NCI-H82 (cell line): ENCODE measurements at regions not wholly inside any gene's neighbourhood (a gene's known extent, or its start where the extent isn't known, plus 50 kb on each side); places are given as distances from the start of the nearest gene placed in this dataset.
A peak's percentile ranks its signal among the peaks of the same experiment; 100 is the strongest.

ENCODE experiments used
- DNase-seq: peaks from one replicate; lab custom pipeline; 2025; lab: John Stamatoyannopoulos, UW

- no peak for DNase-seq
Observed at GRCh38 chr14:97350894-97351731, 553.9 kb downstream of the VRK1 start.

GRCh38 chr14:97353102-97353501, 555.9 kb downstream of the VRK1 start:
- no peak for DNase-seq

- DNase-seq, result no peak
Observed at GRCh38 chr14:97354119-97354722, 557.0 kb downstream of the VRK1 start.

GRCh38 chr14:97359341-97359740, 562.2 kb downstream of the VRK1 start:
- DNase-seq, result no peak

GRCh38 chr14:97361181-97361580, 564.0 kb downstream of the VRK1 start:
- DNase-seq, result no peak

- DNase-seq, result no peak
Observed at GRCh38 chr14:97361958-97362357, 564.8 kb downstream of the VRK1 start.

- no peak for DNase-seq
Observed at GRCh38 chr14:97366400-97366799, 569.2 kb downstream of the VRK1 start.

GRCh38 chr14:97367278-97367677, 570.1 kb downstream of the VRK1 start:
- DNase-seq, result no peak

- DNase-seq, result no peak
Observed at GRCh38 chr14:97368049-97368448, 570.9 kb downstream of the VRK1 start.

GRCh38 chr14:97368900-97369564, 571.9 kb downstream of the VRK1 start:
- no peak for DNase-seq

- DNase-seq, result no peak
Observed at GRCh38 chr14:97369901-97370300, 572.7 kb downstream of the VRK1 start.

- no peak for DNase-seq
Observed at GRCh38 chr14:97376310-97376709, 579.1 kb downstream of the VRK1 start.

- DNase-seq, result peak; percentile 72
Observed at GRCh38 chr14:97377550-97377949, 580.4 kb downstream of the VRK1 start.

- DNase-seq, result no peak
Observed at GRCh38 chr14:97379091-97379531, 581.9 kb downstream of the VRK1 start.

GRCh38 chr14:97380539-97380941, 583.4 kb downstream of the VRK1 start:
- no peak for DNase-seq

GRCh38 chr14:97381309-97381708, 584.1 kb downstream of the VRK1 start:
- DNase-seq, result no peak

GRCh38 chr14:97382616-97383226, 585.5 kb downstream of the VRK1 start:
- DNase-seq, result no peak

- no peak for DNase-seq
Observed at GRCh38 chr14:97385727-97386126, 588.5 kb downstream of the VRK1 start.

- DNase-seq, result no peak
Observed at GRCh38 chr14:97387252-97387874, 590.2 kb downstream of the VRK1 start.

- no peak for DNase-seq
Observed at GRCh38 chr14:97388408-97388807, 591.2 kb downstream of the VRK1 start.

- no peak for DNase-seq
Observed at GRCh38 chr14:97390096-97390724, 593.0 kb downstream of the VRK1 start.

GRCh38 chr14:97393244-97393643, 596.1 kb downstream of the VRK1 start:
- DNase-seq, result no peak
